ENCODE measurements at regions not wholly inside any gene's neighbourhood (a gene's known extent, or its start where the extent isn't known, plus 50 kb on each side); places are given as distances from the start of the nearest gene placed in this dataset.

- CTCF ChIA-PET = no interaction called here
- no peak overlapping the region for H3K27ac ChIP-seq (ENCODE audit: low read depth, low read length, poor library complexity, severe bottlenecking)
- DNase-seq (ENCODE audit: low spot score) = peak; percentile 21
- no TSS peak for BruUV-seq (replicated peaks)
- POLR2A ChIA-PET (ENCODE audit: low non-redundant PET) = no interaction called here
- H3K4me1 ChIP-seq (ENCODE audit: insufficient read depth, low read length, poor library complexity, severe bottlenecking) = peaks cover 19% of the 10 kb centered on the region
- H3K4me3 ChIP-seq (ENCODE audit: low read depth, low read length, poor library complexity, severe bottlenecking) = no peak overlapping the region
- no peaks in the 10 kb centered on the region for H3K36me3 ChIP-seq (ENCODE audit: insufficient read depth, low read length, poor library complexity, severe bottlenecking)
- H3K9me3 ChIP-seq (ENCODE audit: low read depth, low read length, poor library complexity, severe bottlenecking) = no peaks in the 10 kb centered on the region
- no peaks in the 10 kb centered on the region for H3K27me3 ChIP-seq (replicated peaks; ENCODE audit: insufficient read depth, low read depth, low read length, poor library complexity)
- intact Hi-C loops (cut with micrococcal nuclease; ENCODE audit: unreplicated experiment) = no loop called here
- TF ChIP-seq EZH2 (IDR thresholded peaks at IDR 0.05; ENCODE audit: borderline replicate concordance, low read depth, low read length, poor library complexity, severe bottlenecking) (no peak), CTCF (conservative IDR thresholded peaks at IDR 0.05; ENCODE audit: low read depth, low read length) (no peak)
These were observed 299.3 kb upstream of the ZFP64 start for GRCh38 chr20:52490711-52491430.

- DNase-seq (ENCODE audit: low spot score) = peak; percentile 35
- Histone ChIP-seq H3K36me3 (ENCODE audit: insufficient read depth, low read length, poor library complexity, severe bottlenecking) (no peaks in the 10 kb centered on the region), H3K27me3 (replicated peaks; ENCODE audit: insufficient read depth, low read depth, low read length, poor library complexity) (no peaks in the 10 kb centered on the region), H3K27ac (ENCODE audit: low read depth, low read length, poor library complexity, severe bottlenecking) (no peak overlapping the region), H3K4me3 (ENCODE audit: low read depth, low read length, poor library complexity, severe bottlenecking) (no peak overlapping the region), H3K9me3 (ENCODE audit: low read depth, low read length, poor library complexity, severe bottlenecking) (no peaks in the 10 kb centered on the region), H3K4me1 (ENCODE audit: insufficient read depth, low read length, poor library complexity, severe bottlenecking) (peaks cover 4% of the 10 kb centered on the region)
- ChIA-PET CTCF (no interaction called here), POLR2A (ENCODE audit: low non-redundant PET) (interaction anchor here (0.6 kb wide), 1 partner anchor 179 kb away, joined by 3 read pairs; no protein-coding TSS in a partner anchor)
- intact Hi-C loops (cut with micrococcal nuclease; ENCODE audit: unreplicated experiment) = no loop called here
- BruUV-seq (replicated peaks) = no TSS peak
- no peak for TF ChIP-seq EZH2 (IDR thresholded peaks at IDR 0.05; ENCODE audit: borderline replicate concordance, low read depth, low read length, poor library complexity, severe bottlenecking)
- TF ChIP-seq CTCF (conservative IDR thresholded peaks at IDR 0.05; ENCODE audit: low read depth, low read length) = no peak
These were observed 292.9 kb upstream of the ZFP64 start for GRCh38 chr20:52484438-52484837.

GRCh38 chr20:52483382-52483781 lies 291.8 kb upstream of the ZFP64 start:
- H3K27me3 ChIP-seq (replicated peaks; ENCODE audit: insufficient read depth, low read depth, low read length, poor library complexity) = no peaks in the 10 kb centered on the region
- ChIA-PET POLR2A (ENCODE audit: low non-redundant PET) (no interaction called here), CTCF (no interaction called here)
- BruUV-seq (replicated peaks) = no TSS peak
- intact Hi-C loops (cut with micrococcal nuclease; ENCODE audit: unreplicated experiment) = no loop called here
- peaks cover 4% of the 10 kb centered on the region for H3K4me1 ChIP-seq (ENCODE audit: insufficient read depth, low read length, poor library complexity, severe bottlenecking)
- no peak for DNase-seq (ENCODE audit: low spot score)
- TF ChIP-seq EZH2 (IDR thresholded peaks at IDR 0.05; ENCODE audit: borderline replicate concordance, low read depth, low read length, poor library complexity, severe bottlenecking) = no peak
- no peak for TF ChIP-seq CTCF (conservative IDR thresholded peaks at IDR 0.05; ENCODE audit: low read depth, low read length)
- H3K4me3 ChIP-seq (ENCODE audit: low read depth, low read length, poor library complexity, severe bottlenecking) = no peak overlapping the region
- no peaks in the 10 kb centered on the region for H3K36me3 ChIP-seq (ENCODE audit: insufficient read depth, low read length, poor library complexity, severe bottlenecking)
- H3K9me3 ChIP-seq (ENCODE audit: low read depth, low read length, poor library complexity, severe bottlenecking) = no peaks in the 10 kb centered on the region
- no peak overlapping the region for H3K27ac ChIP-seq (ENCODE audit: low read depth, low read length, poor library complexity, severe bottlenecking)
